ENCODE measurements at regions not wholly inside any gene's neighbourhood (a gene's known extent, or its start where the extent isn't known, plus 50 kb on each side); places are given as distances from the start of the nearest gene placed in this dataset.

DNA sequence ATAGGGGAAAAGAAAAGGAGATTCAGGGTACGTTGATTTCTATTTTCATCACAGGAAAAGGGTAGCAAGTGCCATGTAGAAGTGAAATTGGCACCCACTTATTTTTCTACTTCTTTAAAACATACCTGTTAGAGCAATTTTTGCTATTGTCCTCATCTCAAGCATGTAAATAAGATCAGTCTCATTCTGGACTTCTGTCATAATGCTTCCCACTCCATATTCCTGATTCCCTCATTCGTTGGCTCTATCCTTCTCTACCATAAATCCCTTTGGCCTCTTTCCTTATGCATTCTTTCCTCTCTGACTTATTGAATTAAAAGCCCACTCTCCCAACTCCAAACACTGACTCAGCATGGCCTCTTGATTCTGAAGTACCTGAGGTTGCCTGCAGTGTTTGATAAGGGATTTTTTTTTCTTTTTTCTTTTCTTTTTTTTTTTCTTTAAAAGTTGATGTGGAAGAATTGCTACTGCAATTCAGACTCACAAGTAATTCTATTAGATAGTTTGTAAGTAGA lies 465.7 kb downstream of the SLITRK6 start:
- TF ChIP-seq, protein P1, sequence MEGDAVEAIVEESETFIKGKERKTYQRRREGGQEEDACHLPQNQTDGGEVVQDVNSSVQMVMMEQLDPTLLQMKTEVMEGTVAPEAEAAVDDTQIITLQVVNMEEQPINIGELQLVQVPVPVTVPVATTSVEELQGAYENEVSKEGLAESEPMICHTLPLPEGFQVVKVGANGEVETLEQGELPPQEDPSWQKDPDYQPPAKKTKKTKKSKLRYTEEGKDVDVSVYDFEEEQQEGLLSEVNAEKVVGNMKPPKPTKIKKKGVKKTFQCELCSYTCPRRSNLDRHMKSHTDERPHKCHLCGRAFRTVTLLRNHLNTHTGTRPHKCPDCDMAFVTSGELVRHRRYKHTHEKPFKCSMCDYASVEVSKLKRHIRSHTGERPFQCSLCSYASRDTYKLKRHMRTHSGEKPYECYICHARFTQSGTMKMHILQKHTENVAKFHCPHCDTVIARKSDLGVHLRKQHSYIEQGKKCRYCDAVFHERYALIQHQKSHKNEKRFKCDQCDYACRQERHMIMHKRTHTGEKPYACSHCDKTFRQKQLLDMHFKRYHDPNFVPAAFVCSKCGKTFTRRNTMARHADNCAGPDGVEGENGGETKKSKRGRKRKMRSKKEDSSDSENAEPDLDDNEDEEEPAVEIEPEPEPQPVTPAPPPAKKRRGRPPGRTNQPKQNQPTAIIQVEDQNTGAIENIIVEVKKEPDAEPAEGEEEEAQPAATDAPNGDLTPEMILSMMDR (conservative IDR thresholded peaks at IDR 0.05) = no peak
- no peak for TF ChIP-seq EZH2 (IDR thresholded peaks at IDR 0.05; ENCODE audit: low read depth)

Data from PC-9 (cell line).